ENCODE measurements at regions not wholly inside any gene's neighbourhood (a gene's known extent, or its start where the extent isn't known, plus 50 kb on each side); places are given as distances from the start of the nearest gene placed in this dataset.

GRCh38 chr16:62927122-62927521, 890.9 kb upstream of the CDH8 start:
- Mint-ChIP-seq H3K27ac (no peak overlapping the region), H3K4me1 (ENCODE audit: low read depth) (no peaks in the 10 kb centered on the region), H3K27me3 (ENCODE audit: low read depth) (no peaks in the 10 kb centered on the region), H3K9me3 (peaks cover 22 to 24% of the 10 kb centered on the region in 2 donors), H3K36me3 (ENCODE audit: insufficient read depth in 2 of 2) (peaks cover 0 to 3% of the 10 kb centered on the region in 2 donors), H3K4me3 (no peak overlapping the region)
- no peak for DNase-seq
- no peak for ATAC-seq (replicated peaks in 1 of 2)

- peaks cover 0 to 3% of the 10 kb centered on the region in 2 donors for H3K36me3 Mint-ChIP-seq (ENCODE audit: insufficient read depth in 2 of 2)
Observed at GRCh38 chr16:62926121-62926801, 890.0 kb upstream of the CDH8 start.

GRCh38 chr16:62921904-62922303, 885.7 kb upstream of the CDH8 start:
- no peak for ATAC-seq (replicated peaks in 1 of 2)
- no peak for DNase-seq
- no peak overlapping the region for H3K27ac Mint-ChIP-seq
- peaks cover 14 to 21% of the 10 kb centered on the region in 2 donors for H3K9me3 Mint-ChIP-seq
- H3K36me3 Mint-ChIP-seq (ENCODE audit: insufficient read depth in 2 of 2): no peaks in the 10 kb centered on the region
- no peak overlapping the region for H3K4me3 Mint-ChIP-seq
- H3K4me1 Mint-ChIP-seq (ENCODE audit: low read depth): no peaks in the 10 kb centered on the region
- H3K27me3 Mint-ChIP-seq (ENCODE audit: low read depth): no peaks in the 10 kb centered on the region

More at GRCh38 chr16:62926121-62926801, 890.0 kb upstream of the CDH8 start:
- Mint-ChIP-seq H3K4me3 (no peak overlapping the region), H3K4me1 (ENCODE audit: low read depth) (no peaks in the 10 kb centered on the region), H3K27ac (no peak overlapping the region), H3K27me3 (ENCODE audit: low read depth) (no peaks in the 10 kb centered on the region), H3K9me3 (peaks cover 21 to 24% of the 10 kb centered on the region in 2 donors)
- DNase-seq (no peak), ATAC-seq (replicated peaks in 1 of 2) (no peak)

GRCh38 chr16:62913924-62914323, 877.7 kb upstream of the CDH8 start:
- H3K4me3 Mint-ChIP-seq: no peak overlapping the region
- H3K36me3 Mint-ChIP-seq (ENCODE audit: insufficient read depth in 2 of 2): peaks cover 0 to 1% of the 10 kb centered on the region in 2 donors
- H3K4me1 Mint-ChIP-seq (ENCODE audit: low read depth): no peaks in the 10 kb centered on the region
- no peak for ATAC-seq (replicated peaks in 1 of 2)
- no peak for DNase-seq
- no peak overlapping the region for H3K27ac Mint-ChIP-seq
- H3K27me3 Mint-ChIP-seq (ENCODE audit: low read depth): no peaks in the 10 kb centered on the region
- H3K9me3 Mint-ChIP-seq: peaks cover 4 to 10% of the 10 kb centered on the region in 2 donors

GRCh38 chr16:62913333-62913732, 877.1 kb upstream of the CDH8 start:
- Mint-ChIP-seq H3K27me3 (ENCODE audit: low read depth) (no peaks in the 10 kb centered on the region), H3K4me3 (no peak overlapping the region), H3K4me1 (ENCODE audit: low read depth) (no peaks in the 10 kb centered on the region), H3K36me3 (ENCODE audit: insufficient read depth in 2 of 2) (peaks cover 0 to 1% of the 10 kb centered on the region in 2 donors), H3K9me3 (peaks cover 6 to 14% of the 10 kb centered on the region in 2 donors), H3K27ac (no peak overlapping the region)
- DNase-seq (no peak), ATAC-seq (replicated peaks in 1 of 2) (no peak)

- Mint-ChIP-seq H3K27ac (no peak overlapping the region), H3K9me3 (peaks cover 5 to 19% of the 10 kb centered on the region in 2 donors), H3K4me3 (no peak overlapping the region), H3K4me1 (ENCODE audit: low read depth) (no peaks in the 10 kb centered on the region), H3K36me3 (ENCODE audit: insufficient read depth in 2 of 2) (peaks cover 0 to 1% of the 10 kb centered on the region in 2 donors), H3K27me3 (ENCODE audit: low read depth) (no peaks in the 10 kb centered on the region)
- DNase-seq (no peak), ATAC-seq (replicated peaks in 1 of 2) (no peak)
Observed at GRCh38 chr16:62909597-62909996, 873.4 kb upstream of the CDH8 start.

- Mint-ChIP-seq H3K4me1 (ENCODE audit: low read depth) (no peaks in the 10 kb centered on the region), H3K27ac (no peak overlapping the region), H3K27me3 (ENCODE audit: low read depth) (no peaks in the 10 kb centered on the region), H3K36me3 (ENCODE audit: insufficient read depth in 2 of 2) (peaks cover 2 to 3% of the 10 kb centered on the region in 2 donors), H3K4me3 (no peak overlapping the region), H3K9me3 (peaks cover 7 to 22% of the 10 kb centered on the region in 2 donors)
- no peak for DNase-seq
- ATAC-seq (replicated peaks in 1 of 2): no peak
Observed at GRCh38 chr16:62907562-62907961, 871.3 kb upstream of the CDH8 start.

GRCh38 chr16:62903961-62904502, 867.8 kb upstream of the CDH8 start:
- ATAC-seq (replicated peaks in 1 of 2) (no peak), DNase-seq (no peak)
- no peaks in the 10 kb centered on the region for H3K27me3 Mint-ChIP-seq (ENCODE audit: low read depth)
- H3K9me3 Mint-ChIP-seq: peaks cover 7 to 19% of the 10 kb centered on the region in 2 donors
- no peak overlapping the region for H3K4me3 Mint-ChIP-seq
- no peak overlapping the region for H3K27ac Mint-ChIP-seq
- no peaks in the 10 kb centered on the region for H3K4me1 Mint-ChIP-seq (ENCODE audit: low read depth)
- H3K36me3 Mint-ChIP-seq (ENCODE audit: insufficient read depth in 2 of 2): peaks cover 4 to 6% of the 10 kb centered on the region in 2 donors

- H3K4me3 Mint-ChIP-seq: no peak overlapping the region
- no peaks in the 10 kb centered on the region for H3K27me3 Mint-ChIP-seq (ENCODE audit: low read depth)
- DNase-seq (no peak), ATAC-seq (replicated peaks in 1 of 2) (no peak)
- no peak overlapping the region for H3K27ac Mint-ChIP-seq
- H3K4me1 Mint-ChIP-seq (ENCODE audit: low read depth): no peaks in the 10 kb centered on the region
- peaks cover 8 to 23% of the 10 kb centered on the region in 2 donors for H3K9me3 Mint-ChIP-seq
- peaks cover 5 to 8% of the 10 kb centered on the region in 2 donors for H3K36me3 Mint-ChIP-seq (ENCODE audit: insufficient read depth in 2 of 2)
Observed at GRCh38 chr16:62899737-62900136, 863.5 kb upstream of the CDH8 start.

GRCh38 chr16:62889097-62889496, 852.9 kb upstream of the CDH8 start:
- Mint-ChIP-seq H3K27ac (no peak overlapping the region), H3K4me3 (no peak overlapping the region), H3K9me3 (peaks cover 16 to 24% of the 10 kb centered on the region in 2 donors), H3K4me1 (ENCODE audit: low read depth) (no peaks in the 10 kb centered on the region), H3K36me3 (ENCODE audit: insufficient read depth in 2 of 2) (peaks cover 0 to 2% of the 10 kb centered on the region in 2 donors), H3K27me3 (ENCODE audit: low read depth) (no peaks in the 10 kb centered on the region)
- DNase-seq (no peak), ATAC-seq (replicated peaks in 1 of 2) (no peak)

- Mint-ChIP-seq H3K27me3 (ENCODE audit: low read depth) (no peaks in the 10 kb centered on the region), H3K4me1 (ENCODE audit: low read depth) (no peaks in the 10 kb centered on the region), H3K27ac (no peak overlapping the region), H3K36me3 (ENCODE audit: insufficient read depth in 2 of 2) (peaks cover 2% of the 10 kb centered on the region in 2 donors), H3K4me3 (no peak overlapping the region), H3K9me3 (peaks cover 15 to 31% of the 10 kb centered on the region in 2 donors)
- DNase-seq (no peak), ATAC-seq (replicated peaks in 1 of 2) (no peak)
Observed at GRCh38 chr16:62883509-62883908, 847.3 kb upstream of the CDH8 start.

- H3K4me1 Mint-ChIP-seq (ENCODE audit: low read depth): no peaks in the 10 kb centered on the region
- H3K4me3 Mint-ChIP-seq: no peak overlapping the region
- no peak overlapping the region for H3K27ac Mint-ChIP-seq
- H3K36me3 Mint-ChIP-seq (ENCODE audit: insufficient read depth in 2 of 2): peaks cover 2% of the 10 kb centered on the region in 2 donors
- no peaks in the 10 kb centered on the region for H3K27me3 Mint-ChIP-seq (ENCODE audit: low read depth)
- peaks cover 14 to 30% of the 10 kb centered on the region in 2 donors for H3K9me3 Mint-ChIP-seq
- ATAC-seq (replicated peaks in 1 of 2): no peak
- no peak for DNase-seq
Observed at GRCh38 chr16:62882552-62883221, 846.4 kb upstream of the CDH8 start.

GRCh38 chr16:62876133-62876532, 839.9 kb upstream of the CDH8 start:
- Mint-ChIP-seq H3K27ac (no peak overlapping the region), H3K9me3 (peaks cover 3 to 18% of the 10 kb centered on the region in 2 donors)
- no peak for ATAC-seq (replicated peaks in 1 of 2)

More at GRCh38 chr16:62876133-62876532, 839.9 kb upstream of the CDH8 start:
- no peak overlapping the region for H3K4me3 Mint-ChIP-seq
- H3K36me3 Mint-ChIP-seq (ENCODE audit: insufficient read depth in 2 of 2): peaks cover 0 to 2% of the 10 kb centered on the region in 2 donors
- H3K27me3 Mint-ChIP-seq (ENCODE audit: low read depth): no peaks in the 10 kb centered on the region
- H3K4me1 Mint-ChIP-seq (ENCODE audit: low read depth): no peaks in the 10 kb centered on the region
- DNase-seq: no peak
